ENCODE measurements at regions not wholly inside any gene's neighbourhood (a gene's known extent, or its start where the extent isn't known, plus 50 kb on each side); places are given as distances from the start of the nearest gene placed in this dataset.

DNA sequence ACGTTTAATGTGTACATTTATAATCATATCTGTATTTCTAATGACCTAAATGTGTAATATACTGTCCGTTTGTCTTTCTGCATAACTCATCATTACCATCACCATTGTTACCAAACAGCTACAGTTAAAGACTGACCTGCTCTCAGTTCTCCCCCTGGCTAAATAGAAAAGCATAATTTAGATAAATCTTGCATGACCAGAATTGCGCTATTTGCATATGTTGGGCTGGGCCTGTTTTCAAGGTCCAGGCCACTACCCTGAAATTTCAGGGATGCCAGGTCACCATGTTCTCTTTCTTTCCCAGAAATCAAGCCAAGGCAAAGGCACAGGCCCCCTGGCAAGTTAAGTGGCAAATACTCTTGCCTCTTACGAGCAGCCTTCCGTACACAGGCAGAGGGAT, 78.4 kb downstream of the MARCHF4 start:
- Histone ChIP-seq H3K4me1 (ENCODE audit: control insufficient read depth, insufficient read depth, low read length) (no peaks in the 10 kb centered on the region), H3K27ac (ENCODE audit: extremely low read depth, low read depth, low read length) (no peak overlapping the region), H3K9me3 (ENCODE audit: control insufficient read depth, insufficient read depth, low read depth, low read length) (no peaks in the 10 kb centered on the region), H3K36me3 (ENCODE audit: control insufficient read depth in 2 of 2, insufficient read depth in 1 of 2, low read length in 2 of 2) (no peaks in the 10 kb centered on the region), H3K4me3 (ENCODE audit: low read depth, low read length) (no peak overlapping the region)
- TF ChIP-seq, protein P1, sequence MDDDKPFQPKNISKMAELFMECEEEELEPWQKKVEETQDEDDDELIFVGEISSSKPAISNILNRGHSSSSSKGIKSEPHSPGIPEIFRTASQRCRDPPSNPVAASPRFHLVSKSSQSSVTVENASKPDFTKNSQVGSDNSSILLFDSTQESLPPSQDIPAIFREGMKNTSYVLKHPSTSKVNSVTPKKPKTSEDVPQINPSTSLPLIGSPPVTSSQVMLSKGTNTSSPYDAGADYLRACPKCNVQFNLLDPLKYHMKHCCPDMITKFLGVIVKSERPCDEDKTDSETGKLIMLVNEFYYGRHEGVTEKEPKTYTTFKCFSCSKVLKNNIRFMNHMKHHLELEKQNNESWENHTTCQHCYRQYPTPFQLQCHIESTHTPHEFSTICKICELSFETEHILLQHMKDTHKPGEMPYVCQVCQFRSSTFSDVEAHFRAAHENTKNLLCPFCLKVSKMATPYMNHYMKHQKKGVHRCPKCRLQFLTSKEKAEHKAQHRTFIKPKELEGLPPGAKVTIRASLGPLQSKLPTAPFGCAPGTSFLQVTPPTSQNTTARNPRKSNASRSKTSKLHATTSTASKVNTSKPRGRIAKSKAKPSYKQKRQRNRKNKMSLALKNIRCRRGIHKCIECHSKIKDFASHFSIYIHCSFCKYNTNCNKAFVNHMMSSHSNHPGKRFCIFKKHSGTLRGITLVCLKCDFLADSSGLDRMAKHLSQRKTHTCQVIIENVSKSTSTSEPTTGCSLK (tag by site-specific recombination; IDR thresholded peaks at IDR 0.05), result no peak
- TF ChIP-seq ZNF830 (tag by site-specific recombination; IDR thresholded peaks at IDR 0.05; ENCODE audit: low read depth) (no peak), ZNF558 (tag by site-specific recombination; IDR thresholded peaks at IDR 0.05) (no peak), ZFP37 (tag by site-specific recombination; IDR thresholded peaks at IDR 0.05) (no peak), ZBTB48 (tag by site-specific recombination; IDR thresholded peaks at IDR 0.05) (no peak), BCL11A (tag by site-specific recombination; IDR thresholded peaks at IDR 0.05; ENCODE audit: low read depth) (no peak), ZNF19 (tag by site-specific recombination; IDR thresholded peaks at IDR 0.05; ENCODE audit: low read depth) (no peak), EGR2 (tag by site-specific recombination; IDR thresholded peaks at IDR 0.05; ENCODE audit: low read depth) (no peak), ZIC2 (tag by site-specific recombination; IDR thresholded peaks at IDR 0.05) (no peak), ZNF48 (tag by site-specific recombination; IDR thresholded peaks at IDR 0.05) (no peak)
- TF ChIP-seq, protein P2, sequence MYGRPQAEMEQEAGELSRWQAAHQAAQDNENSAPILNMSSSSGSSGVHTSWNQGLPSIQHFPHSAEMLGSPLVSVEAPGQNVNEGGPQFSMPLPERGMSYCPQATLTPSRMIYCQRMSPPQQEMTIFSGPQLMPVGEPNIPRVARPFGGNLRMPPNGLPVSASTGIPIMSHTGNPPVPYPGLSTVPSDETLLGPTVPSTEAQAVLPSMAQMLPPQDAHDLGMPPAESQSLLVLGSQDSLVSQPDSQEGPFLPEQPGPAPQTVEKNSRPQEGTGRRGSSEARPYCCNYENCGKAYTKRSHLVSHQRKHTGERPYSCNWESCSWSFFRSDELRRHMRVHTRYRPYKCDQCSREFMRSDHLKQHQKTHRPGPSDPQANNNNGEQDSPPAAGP (tag by site-specific recombination; IDR thresholded peaks at IDR 0.05), result no peak
- TF ChIP-seq, protein P3, sequence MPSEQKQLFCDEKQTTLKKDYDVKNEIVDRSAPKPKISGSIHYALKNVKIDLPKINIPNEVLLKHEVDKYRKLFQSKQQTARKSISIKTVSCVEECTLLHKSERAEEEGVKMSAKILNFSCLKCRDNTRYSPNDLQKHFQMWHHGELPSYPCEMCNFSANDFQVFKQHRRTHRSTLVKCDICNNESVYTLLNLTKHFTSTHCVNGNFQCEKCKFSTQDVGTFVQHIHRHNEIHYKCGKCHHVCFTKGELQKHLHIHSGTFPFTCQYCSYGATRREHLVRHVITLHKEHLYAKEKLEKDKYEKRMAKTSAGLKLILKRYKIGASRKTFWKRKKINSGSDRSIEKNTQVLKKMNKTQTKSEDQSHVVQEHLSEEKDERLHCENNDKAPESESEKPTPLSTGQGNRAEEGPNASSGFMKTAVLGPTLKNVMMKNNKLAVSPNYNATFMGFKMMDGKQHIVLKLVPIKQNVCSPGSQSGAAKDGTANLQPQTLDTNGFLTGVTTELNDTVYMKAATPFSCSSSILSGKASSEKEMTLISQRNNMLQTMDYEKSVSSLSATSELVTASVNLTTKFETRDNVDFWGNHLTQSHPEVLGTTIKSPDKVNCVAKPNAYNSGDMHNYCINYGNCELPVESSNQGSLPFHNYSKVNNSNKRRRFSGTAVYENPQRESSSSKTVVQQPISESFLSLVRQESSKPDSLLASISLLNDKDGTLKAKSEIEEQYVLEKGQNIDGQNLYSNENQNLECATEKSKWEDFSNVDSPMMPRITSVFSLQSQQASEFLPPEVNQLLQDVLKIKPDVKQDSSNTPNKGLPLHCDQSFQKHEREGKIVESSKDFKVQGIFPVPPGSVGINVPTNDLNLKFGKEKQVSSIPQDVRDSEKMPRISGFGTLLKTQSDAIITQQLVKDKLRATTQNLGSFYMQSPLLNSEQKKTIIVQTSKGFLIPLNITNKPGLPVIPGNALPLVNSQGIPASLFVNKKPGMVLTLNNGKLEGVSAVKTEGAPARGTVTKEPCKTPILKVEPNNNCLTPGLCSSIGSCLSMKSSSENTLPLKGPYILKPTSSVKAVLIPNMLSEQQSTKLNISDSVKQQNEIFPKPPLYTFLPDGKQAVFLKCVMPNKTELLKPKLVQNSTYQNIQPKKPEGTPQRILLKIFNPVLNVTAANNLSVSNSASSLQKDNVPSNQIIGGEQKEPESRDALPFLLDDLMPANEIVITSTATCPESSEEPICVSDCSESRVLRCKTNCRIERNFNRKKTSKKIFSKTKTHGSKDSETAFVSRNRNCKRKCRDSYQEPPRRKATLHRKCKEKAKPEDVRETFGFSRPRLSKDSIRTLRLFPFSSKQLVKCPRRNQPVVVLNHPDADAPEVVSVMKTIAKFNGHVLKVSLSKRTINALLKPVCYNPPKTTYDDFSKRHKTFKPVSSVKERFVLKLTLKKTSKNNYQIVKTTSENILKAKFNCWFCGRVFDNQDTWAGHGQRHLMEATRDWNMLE (tag by site-specific recombination; conservative IDR thresholded peaks at IDR 0.05; ENCODE audit: low read depth), result no peak
- TF ChIP-seq, protein P4, sequence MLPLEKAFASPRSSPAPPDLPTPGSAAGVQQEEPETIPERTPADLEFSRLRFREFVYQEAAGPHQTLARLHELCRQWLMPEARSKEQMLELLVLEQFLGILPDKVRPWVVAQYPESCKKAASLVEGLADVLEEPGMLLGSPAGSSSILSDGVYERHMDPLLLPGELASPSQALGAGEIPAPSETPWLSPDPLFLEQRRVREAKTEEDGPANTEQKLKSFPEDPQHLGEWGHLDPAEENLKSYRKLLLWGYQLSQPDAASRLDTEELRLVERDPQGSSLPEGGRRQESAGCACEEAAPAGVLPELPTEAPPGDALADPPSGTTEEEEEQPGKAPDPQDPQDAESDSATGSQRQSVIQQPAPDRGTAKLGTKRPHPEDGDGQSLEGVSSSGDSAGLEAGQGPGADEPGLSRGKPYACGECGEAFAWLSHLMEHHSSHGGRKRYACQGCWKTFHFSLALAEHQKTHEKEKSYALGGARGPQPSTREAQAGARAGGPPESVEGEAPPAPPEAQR (tag by site-specific recombination; IDR thresholded peaks at IDR 0.05), result no peak
- ChIA-PET CTCF (interaction anchor here (0.5 to 1.2 kb wide), 4 partner anchors 10 to 259 kb away, joined by 3 to 4 read pairs (median 4); no protein-coding TSS in a partner anchor), POLR2A (no interaction called here)

DNA sequence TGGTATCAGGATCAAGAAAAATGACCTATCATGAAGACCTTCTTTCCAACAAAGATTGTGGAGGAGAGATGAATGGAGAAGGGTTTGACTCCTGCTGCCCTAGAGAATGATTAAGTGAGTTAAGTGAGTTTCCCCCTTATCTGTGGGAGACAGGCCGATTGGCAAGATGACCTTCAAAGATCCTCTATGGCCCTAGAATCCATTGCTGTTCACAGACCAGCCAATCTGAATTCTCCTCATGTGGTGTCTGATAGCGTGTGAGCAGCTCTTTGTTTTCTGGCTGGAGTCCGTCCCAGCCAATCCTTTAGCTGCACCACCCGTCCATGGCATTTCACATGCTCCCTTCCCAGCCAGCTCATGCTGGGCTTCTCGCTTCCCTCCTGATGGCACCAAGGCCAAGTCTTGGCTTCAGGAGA, 79.4 kb downstream of the MARCHF4 start:
- POLR2A ChIA-PET, result no interaction called here
- no peak overlapping the region for H3K4me3 ChIP-seq (ENCODE audit: low read depth, low read length)
- H3K4me1 ChIP-seq (ENCODE audit: control insufficient read depth, insufficient read depth, low read length), result no peaks in the 10 kb centered on the region
- TF ChIP-seq ZNF24 (tag by site-specific recombination; IDR thresholded peaks at IDR 0.05), result no peak
- no peak for TF ChIP-seq ZNF121 (tag by site-specific recombination; IDR thresholded peaks at IDR 0.05)
- TF ChIP-seq, protein P5, sequence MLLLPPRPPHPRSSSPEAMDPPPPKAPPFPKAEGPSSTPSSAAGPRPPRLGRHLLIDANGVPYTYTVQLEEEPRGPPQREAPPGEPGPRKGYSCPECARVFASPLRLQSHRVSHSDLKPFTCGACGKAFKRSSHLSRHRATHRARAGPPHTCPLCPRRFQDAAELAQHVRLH (tag by site-specific recombination; IDR thresholded peaks at IDR 0.05), result no peak
- TF ChIP-seq, protein P6, sequence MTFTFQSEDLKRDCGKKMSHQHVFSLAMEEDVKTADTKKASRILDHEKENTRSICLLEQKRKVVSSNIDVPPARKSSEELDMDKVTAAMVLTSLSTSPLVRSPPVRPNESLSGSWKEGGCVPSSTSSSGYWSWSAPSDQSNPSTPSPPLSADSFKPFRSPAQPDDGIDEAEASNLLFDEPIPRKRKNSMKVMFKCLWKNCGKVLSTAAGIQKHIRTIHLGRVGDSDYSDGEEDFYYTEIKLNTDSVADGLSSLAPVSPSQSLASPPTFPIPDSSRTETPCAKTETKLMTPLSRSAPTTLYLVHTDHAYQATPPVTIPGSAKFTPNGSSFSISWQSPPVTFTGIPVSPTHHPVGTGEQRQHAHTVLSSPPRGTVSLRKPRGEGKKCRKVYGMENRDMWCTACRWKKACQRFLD (tag by site-specific recombination; IDR thresholded peaks at IDR 0.05), result no peak
- TF ChIP-seq, protein P7, sequence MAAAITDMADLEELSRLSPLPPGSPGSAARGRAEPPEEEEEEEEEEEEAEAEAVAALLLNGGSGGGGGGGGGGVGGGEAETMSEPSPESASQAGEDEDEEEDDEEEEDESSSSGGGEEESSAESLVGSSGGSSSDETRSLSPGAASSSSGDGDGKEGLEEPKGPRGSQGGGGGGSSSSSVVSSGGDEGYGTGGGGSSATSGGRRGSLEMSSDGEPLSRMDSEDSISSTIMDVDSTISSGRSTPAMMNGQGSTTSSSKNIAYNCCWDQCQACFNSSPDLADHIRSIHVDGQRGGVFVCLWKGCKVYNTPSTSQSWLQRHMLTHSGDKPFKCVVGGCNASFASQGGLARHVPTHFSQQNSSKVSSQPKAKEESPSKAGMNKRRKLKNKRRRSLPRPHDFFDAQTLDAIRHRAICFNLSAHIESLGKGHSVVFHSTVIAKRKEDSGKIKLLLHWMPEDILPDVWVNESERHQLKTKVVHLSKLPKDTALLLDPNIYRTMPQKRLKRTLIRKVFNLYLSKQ (tag by site-specific recombination; IDR thresholded peaks at IDR 0.05; ENCODE audit: borderline replicate concordance), result no peak
- TF ChIP-seq, protein P8, sequence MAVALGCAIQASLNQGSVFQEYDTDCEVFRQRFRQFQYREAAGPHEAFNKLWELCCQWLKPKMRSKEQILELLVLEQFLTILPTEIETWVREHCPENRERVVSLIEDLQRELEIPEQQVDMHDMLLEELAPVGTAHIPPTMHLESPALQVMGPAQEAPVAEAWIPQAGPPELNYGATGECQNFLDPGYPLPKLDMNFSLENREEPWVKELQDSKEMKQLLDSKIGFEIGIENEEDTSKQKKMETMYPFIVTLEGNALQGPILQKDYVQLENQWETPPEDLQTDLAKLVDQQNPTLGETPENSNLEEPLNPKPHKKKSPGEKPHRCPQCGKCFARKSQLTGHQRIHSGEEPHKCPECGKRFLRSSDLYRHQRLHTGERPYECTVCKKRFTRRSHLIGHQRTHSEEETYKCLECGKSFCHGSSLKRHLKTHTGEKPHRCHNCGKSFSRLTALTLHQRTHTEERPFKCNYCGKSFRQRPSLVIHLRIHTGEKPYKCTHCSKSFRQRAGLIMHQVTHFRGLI (tag by site-specific recombination; IDR thresholded peaks at IDR 0.05), result no peak
- no peak for TF ChIP-seq ZNF701 (tag by site-specific recombination; IDR thresholded peaks at IDR 0.05)
- no peaks in the 10 kb centered on the region for H3K9me3 ChIP-seq (ENCODE audit: control insufficient read depth, insufficient read depth, low read depth, low read length)
- no peaks in the 10 kb centered on the region for H3K36me3 ChIP-seq (ENCODE audit: control insufficient read depth in 2 of 2, insufficient read depth in 1 of 2, low read length in 2 of 2)
- no peak overlapping the region for H3K27ac ChIP-seq (ENCODE audit: extremely low read depth, low read depth, low read length)
- CTCF ChIA-PET, result interaction anchor here (1.2 kb wide), 1 partner anchor 10 kb away, joined by 4 read pairs; no protein-coding TSS in a partner anchor
